ENCODE measurements at regions not wholly inside any gene's neighbourhood (a gene's known extent, or its start where the extent isn't known, plus 50 kb on each side); places are given as distances from the start of the nearest gene placed in this dataset.

DNA sequence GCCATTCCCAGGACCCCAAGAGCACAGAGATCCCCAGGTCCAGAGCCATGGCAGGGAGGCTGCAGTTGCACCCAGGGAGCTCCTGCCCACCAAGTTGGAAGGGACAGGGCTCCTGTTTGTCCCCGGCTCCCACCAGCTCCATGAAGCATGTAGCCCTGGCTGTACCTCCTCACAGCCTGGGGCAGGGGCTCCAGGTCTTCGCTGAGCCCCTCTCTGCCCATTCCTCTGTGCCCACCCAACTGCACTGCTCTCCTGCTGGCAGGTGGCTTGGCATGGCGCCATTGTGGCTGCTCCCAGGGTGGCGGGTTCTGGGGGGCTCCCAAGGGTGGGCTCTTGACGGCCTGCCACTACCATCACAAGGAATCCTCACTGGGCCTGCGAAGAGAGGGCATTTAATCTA is 197.5 kb upstream of the DAB2 start:
- no peak for TF ChIP-seq CTCF (conservative IDR thresholded peaks at IDR 0.05; ENCODE audit: low read depth, low read length)
- TF ChIP-seq EZH2 (IDR thresholded peaks at IDR 0.05; ENCODE audit: borderline replicate concordance, low read depth, low read length, poor library complexity, severe bottlenecking) = no peak

All from A673 (cell line).